SK-N-SH treated with all-trans-retinoic acid at 6 μM for 48 hours (cell line): ENCODE measurements at regions not wholly inside any gene's neighbourhood (a gene's known extent, or its start where the extent isn't known, plus 50 kb on each side); places are given as distances from the start of the nearest gene placed in this dataset.
A peak's percentile ranks its signal among the peaks of the same experiment; 100 is the strongest.

Experiments used
- ATAC-seq: fragments of 200-7000 bp; cut with Tn5 transposase; 3 replicates; pipeline ENCODE4 v1.9.1; 2020; ENCODE audit warnings: mild to moderate bottlenecking, moderate library complexity
- ARNTL ChIP-seq: fragments of 450-650 bp; formaldehyde crosslinking; IDR thresholded peaks from 2 replicates; pipeline ENCODE4 v1.5.0; 2020; ENCODE audit warnings: low read depth, mild to moderate bottlenecking, moderate library complexity, borderline replicate concordance
- BACH2 ChIP-seq: fragments of 250-450 bp; sonication (Bioruptor Pico); IDR thresholded peaks from 2 replicates; pipeline ENCODE4 v1.9.0; 2021; ENCODE audit warnings: mild to moderate bottlenecking, borderline replicate concordance
- CREB5 ChIP-seq: fragments of 250-450 bp; sonication (Bioruptor Pico); IDR thresholded peaks from 2 replicates; pipeline ENCODE4 v1.5.1; 2020; ENCODE audit warnings: low read depth, mild to moderate bottlenecking, moderate library complexity
- CSDC2 ChIP-seq: fragments of 250-450 bp; sonication (Bioruptor Pico); IDR thresholded peaks from 2 replicates; pipeline ENCODE4 v1.5.0; 2020; ENCODE audit warnings: mild to moderate bottlenecking, moderate library complexity
- ESRRG ChIP-seq: fragments of 250-450 bp; sonication (Bioruptor Pico); IDR thresholded peaks from 2 replicates; pipeline ENCODE4 v1.6.1; 2021; ENCODE audit warnings: mild to moderate bottlenecking
- GLIS3 ChIP-seq: fragments of 250-450 bp; sonication (Bioruptor Pico); IDR thresholded peaks from 2 replicates; pipeline ENCODE4 v1.5.0; 2020; ENCODE audit warnings: mild to moderate bottlenecking, moderate library complexity
- OSR1 ChIP-seq: fragments of 250-450 bp; sonication (Bioruptor Pico); IDR thresholded peaks from 2 replicates; pipeline ENCODE4 v1.8.0; 2022; ENCODE audit warnings: moderate library complexity, mild to moderate bottlenecking, inconsistent platforms
- PATZ1 ChIP-seq: fragments of 250-450 bp; sonication (Bioruptor Pico); IDR thresholded peaks from 2 replicates; pipeline ENCODE4 v1.8.0; 2020; ENCODE audit warnings: mild to moderate bottlenecking, moderate library complexity, borderline replicate concordance
- POU6F1 ChIP-seq: fragments of 250-450 bp; sonication (Bioruptor Pico); IDR thresholded peaks from 2 replicates; pipeline ENCODE4 v1.8.0; 2021; ENCODE audit warnings: low read depth, mild to moderate bottlenecking, moderate library complexity, borderline replicate concordance
- PPARA ChIP-seq: fragments of 250-450 bp; sonication (Bioruptor Pico); IDR thresholded peaks from 2 replicates; pipeline ENCODE4 v1.5.0; 2020; ENCODE audit warnings: mild to moderate bottlenecking, borderline replicate concordance
- RARB ChIP-seq: fragments of 250-450 bp; sonication (Bioruptor Pico); IDR thresholded peaks from 2 replicates; pipeline ENCODE4 v1.8.0; 2021; ENCODE audit warnings: mild to moderate bottlenecking, moderate library complexity
- SNAI2 ChIP-seq: fragments of 250-450 bp; sonication (Bioruptor Pico); IDR thresholded peaks from 2 replicates; pipeline ENCODE4 v1.5.0; 2020; ENCODE audit warnings: mild to moderate bottlenecking, moderate library complexity
- TCF4 ChIP-seq: fragments of 250-450 bp; sonication (Bioruptor Pico); IDR thresholded peaks from 2 replicates; pipeline ENCODE4 v1.8.0; 2021; ENCODE audit warnings: mild to moderate bottlenecking, moderate library complexity, borderline replicate concordance
- TOX ChIP-seq: fragments of 250-450 bp; sonication (Bioruptor Pico); IDR thresholded peaks from 2 replicates; pipeline ENCODE4 v1.8.0; 2021; ENCODE audit warnings: mild to moderate bottlenecking, moderate library complexity, borderline replicate concordance
- TSHZ2 ChIP-seq: fragments of 250-450 bp; sonication (Bioruptor Pico); IDR thresholded peaks from 2 replicates; pipeline ENCODE4 v1.5.0; 2020; ENCODE audit warnings: mild to moderate bottlenecking, moderate library complexity
- ZC3H10 ChIP-seq: fragments of 250-450 bp; sonication (Bioruptor Pico); IDR thresholded peaks from 2 replicates; pipeline ENCODE4 v1.5.1; 2021; ENCODE audit warnings: mild to moderate bottlenecking, moderate library complexity
- ZFP3 ChIP-seq: fragments of 250-450 bp; sonication (Bioruptor Pico); IDR thresholded peaks from 2 replicates; pipeline ENCODE4 v1.5.0; 2020; ENCODE audit warnings: mild to moderate bottlenecking, moderate library complexity
- ZFP30 ChIP-seq: fragments of 450-650 bp; formaldehyde crosslinking; IDR thresholded peaks from 2 replicates; pipeline ENCODE4 v1.5.0; 2022; ENCODE audit warnings: mild to moderate bottlenecking, moderate library complexity
- ZNF565 ChIP-seq: fragments of 450-650 bp; formaldehyde crosslinking; conservative IDR thresholded peaks from 2 replicates; pipeline ENCODE4 v1.5.0; 2020; ENCODE audit warnings: low read depth, mild to moderate bottlenecking, moderate library complexity
- ZNF70 ChIP-seq: fragments of 450-650 bp; formaldehyde crosslinking; IDR thresholded peaks from 2 replicates; pipeline ENCODE4 v1.5.0; 2020; ENCODE audit warnings: mild to moderate bottlenecking, moderate library complexity
- ZNF8 ChIP-seq: fragments of 450-650 bp; formaldehyde crosslinking; IDR thresholded peaks from 2 replicates; pipeline ENCODE4 v1.5.0; 2020; ENCODE audit warnings: mild to moderate bottlenecking, moderate library complexity

- no peak for TF ChIP-seq ESRRG (CRISPR knock-in tag)
- no peak for ATAC-seq
These were observed 190.9 kb upstream of the PKDCC start for GRCh38 chr2:41856946-41857345.

GRCh38 chr2:41859615-41860514 lies 188.0 kb upstream of the PKDCC start:
- TF ChIP-seq ZNF8 (CRISPR knock-in tag) = no peak
- TF ChIP-seq ARNTL (CRISPR knock-in tag) = no peak
- ATAC-seq = peak; percentile 53; the same call in 2 of the 3 replicates

GRCh38 chr2:41863062-41863461 lies 184.8 kb upstream of the PKDCC start:
- no peak for ATAC-seq
- TF ChIP-seq CSDC2 (CRISPR knock-in tag) (no peak), ARNTL (CRISPR knock-in tag) (no peak), ZNF8 (CRISPR knock-in tag) (no peak), CREB5 (CRISPR knock-in tag) (no peak), PPARA (CRISPR knock-in tag) (no peak), ZNF565 (CRISPR knock-in tag) (no peak), ZC3H10 (CRISPR knock-in tag) (no peak), ZFP30 (CRISPR knock-in tag) (no peak), POU6F1 (CRISPR knock-in tag) (no peak), SNAI2 (CRISPR knock-in tag) (no peak), ESRRG (CRISPR knock-in tag) (no peak)

- no peak for ATAC-seq
- TF ChIP-seq PPARA (CRISPR knock-in tag) (no peak), GLIS3 (CRISPR knock-in tag) (no peak), TOX (CRISPR knock-in tag) (no peak), ZNF565 (CRISPR knock-in tag) (no peak), CSDC2 (CRISPR knock-in tag) (no peak), PATZ1 (no peak), OSR1 (CRISPR knock-in tag) (no peak), POU6F1 (CRISPR knock-in tag) (no peak)
- TF ChIP-seq, all 23 proteins: peak for 0
These were observed 182.6 kb upstream of the PKDCC start for GRCh38 chr2:41865263-41865662.

- no peak for ATAC-seq
- no peak for TF ChIP-seq ZFP3 (CRISPR knock-in tag)
- TF ChIP-seq ZFP30 (CRISPR knock-in tag) = no peak
- no peak for TF ChIP-seq ZNF70 (CRISPR knock-in tag)
- no peak for TF ChIP-seq ZNF8 (CRISPR knock-in tag)
- no peak for TF ChIP-seq POU6F1 (CRISPR knock-in tag)
- TF ChIP-seq TCF4 = no peak
- TF ChIP-seq BACH2 = no peak
- TF ChIP-seq TSHZ2 (CRISPR knock-in tag) = no peak
- TF ChIP-seq RARB (CRISPR knock-in tag) = no peak
- TF ChIP-seq GLIS3 (CRISPR knock-in tag) = no peak
- no peak for TF ChIP-seq OSR1 (CRISPR knock-in tag)
- TF ChIP-seq ARNTL (CRISPR knock-in tag) = no peak
- TF ChIP-seq ESRRG (CRISPR knock-in tag) = no peak
- TF ChIP-seq TOX (CRISPR knock-in tag) = no peak
These were observed 180.3 kb upstream of the PKDCC start for GRCh38 chr2:41867553-41867952.
